ENCODE measurements at regions not wholly inside any gene's neighbourhood (a gene's known extent, or its start where the extent isn't known, plus 50 kb on each side); places are given as distances from the start of the nearest gene placed in this dataset.

DNA sequence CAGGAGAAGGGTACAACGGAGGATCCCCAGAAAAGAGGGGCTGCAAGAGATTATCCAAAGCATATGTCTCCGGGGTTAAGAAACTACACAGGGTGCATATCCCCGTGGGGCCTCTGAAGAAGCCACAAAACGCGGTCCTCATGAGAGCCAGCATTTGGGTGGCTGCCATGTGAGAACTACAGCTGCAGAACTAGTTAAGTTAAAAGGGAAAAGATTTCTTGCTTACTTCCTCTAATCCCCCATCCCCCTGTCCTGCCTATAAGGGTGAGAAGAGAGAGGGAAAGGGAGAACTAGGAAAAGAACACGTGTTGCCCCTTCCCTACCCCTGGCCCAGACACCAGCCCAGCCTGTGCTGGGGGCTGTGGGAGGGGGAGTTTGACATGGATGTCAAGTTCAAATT is 70.4 kb upstream of the PCSK6 start:
- Histone ChIP-seq H4K20me1 (ENCODE audit: insufficient read depth, low read length) (no peaks in the 10 kb centered on the region), H2AFZ (ENCODE audit: low read depth, low read length) (no peak overlapping the region), H3K79me2 (ENCODE audit: insufficient read depth, low read length) (no peaks in the 10 kb centered on the region), H3K4me2 (ENCODE audit: low read length) (no peak overlapping the region), H3K4me3 (ENCODE audit: insufficient read depth, low read depth, low read length) (no peak overlapping the region), H3K9me3 (ENCODE audit: insufficient read depth, low read depth, low read length) (no peaks in the 10 kb centered on the region), H3K9ac (ENCODE audit: low read length) (no peak overlapping the region), H3K36me3 (ENCODE audit: insufficient read depth, low read length) (no peaks in the 10 kb centered on the region), H3K4me1 (ENCODE audit: insufficient read depth, low read length) (no peaks in the 10 kb centered on the region), H3K27me3 (ENCODE audit: insufficient read depth, low read length) (peaks cover 8% of the 10 kb centered on the region), H3K27ac (ENCODE audit: low read depth, low read length) (no peak overlapping the region)
- FAIRE-seq = no peak
- Mint-ChIP-seq H3K4me3 (ENCODE audit: unreplicated experiment) (no peak overlapping the region), H3K9me3 (ENCODE audit: unreplicated experiment) (no peaks in the 10 kb centered on the region), H3K36me3 (ENCODE audit: low read depth, unreplicated experiment) (peaks cover 3% of the 10 kb centered on the region), H3K27me3 (ENCODE audit: low read depth, unreplicated experiment) (peaks cover 55% of the 10 kb centered on the region), H3K27ac (ENCODE audit: unreplicated experiment) (no peak overlapping the region), H3K4me1 (ENCODE audit: low read depth, unreplicated experiment) (no peaks in the 10 kb centered on the region)
- TF ChIP-seq, protein P1, sequence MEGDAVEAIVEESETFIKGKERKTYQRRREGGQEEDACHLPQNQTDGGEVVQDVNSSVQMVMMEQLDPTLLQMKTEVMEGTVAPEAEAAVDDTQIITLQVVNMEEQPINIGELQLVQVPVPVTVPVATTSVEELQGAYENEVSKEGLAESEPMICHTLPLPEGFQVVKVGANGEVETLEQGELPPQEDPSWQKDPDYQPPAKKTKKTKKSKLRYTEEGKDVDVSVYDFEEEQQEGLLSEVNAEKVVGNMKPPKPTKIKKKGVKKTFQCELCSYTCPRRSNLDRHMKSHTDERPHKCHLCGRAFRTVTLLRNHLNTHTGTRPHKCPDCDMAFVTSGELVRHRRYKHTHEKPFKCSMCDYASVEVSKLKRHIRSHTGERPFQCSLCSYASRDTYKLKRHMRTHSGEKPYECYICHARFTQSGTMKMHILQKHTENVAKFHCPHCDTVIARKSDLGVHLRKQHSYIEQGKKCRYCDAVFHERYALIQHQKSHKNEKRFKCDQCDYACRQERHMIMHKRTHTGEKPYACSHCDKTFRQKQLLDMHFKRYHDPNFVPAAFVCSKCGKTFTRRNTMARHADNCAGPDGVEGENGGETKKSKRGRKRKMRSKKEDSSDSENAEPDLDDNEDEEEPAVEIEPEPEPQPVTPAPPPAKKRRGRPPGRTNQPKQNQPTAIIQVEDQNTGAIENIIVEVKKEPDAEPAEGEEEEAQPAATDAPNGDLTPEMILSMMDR (IDR thresholded peaks at IDR 0.05; ENCODE audit: insufficient read depth, low read depth, low read length) = no peak
- no peak for TF ChIP-seq EZH2 (IDR thresholded peaks at IDR 0.05; ENCODE audit: insufficient read depth, low read length)
- no peak for DNase-seq (ENCODE audit: low read depth)

DNA sequence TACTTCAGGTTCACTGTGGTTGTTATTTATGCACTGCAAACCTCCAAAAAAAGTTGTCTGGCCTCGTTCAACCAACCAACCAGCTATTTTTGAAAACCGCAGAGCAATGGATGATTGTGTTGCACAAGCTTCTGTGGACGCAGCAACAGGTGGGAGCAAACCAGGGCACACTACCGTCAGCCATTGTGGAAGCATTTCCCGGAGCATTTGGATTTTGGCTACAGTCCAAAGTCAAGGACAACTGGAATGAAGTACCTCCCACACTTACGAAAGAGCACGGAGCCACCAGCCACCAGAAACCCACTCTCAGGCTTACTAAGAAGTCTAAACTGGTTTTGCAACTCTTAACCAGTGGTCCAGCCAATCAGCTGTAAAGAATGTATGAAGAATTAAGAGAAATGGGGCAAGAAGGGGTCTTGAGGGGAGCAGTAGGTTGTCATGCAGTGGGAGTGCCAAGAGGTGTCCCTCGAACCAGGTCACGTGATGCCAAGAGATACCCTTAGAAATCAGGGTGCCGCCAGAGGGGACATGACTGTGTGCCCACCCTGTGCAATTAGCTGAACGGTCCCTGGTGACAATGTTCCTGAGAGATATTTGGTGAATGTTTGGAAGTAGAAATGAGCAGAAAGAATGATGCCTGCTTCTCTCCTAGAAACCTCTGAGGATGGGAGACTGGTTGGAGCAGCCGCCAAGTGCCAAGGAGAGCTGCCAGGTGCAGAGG is 68.9 kb upstream of the PCSK6 start:
- H3K27me3 Mint-ChIP-seq (ENCODE audit: low read depth, unreplicated experiment) = peaks cover 48% of the 10 kb centered on the region
- H3K4me2 ChIP-seq (ENCODE audit: low read length) = no peak overlapping the region
- no peak for FAIRE-seq

More for the DNA sequence above, 68.9 kb upstream of the PCSK6 start:
- no peak overlapping the region for H3K27ac Mint-ChIP-seq (ENCODE audit: unreplicated experiment)
- Histone ChIP-seq H3K27me3 (ENCODE audit: insufficient read depth, low read length) (peaks cover 8% of the 10 kb centered on the region), H4K20me1 (ENCODE audit: insufficient read depth, low read length) (no peaks in the 10 kb centered on the region), H3K79me2 (ENCODE audit: insufficient read depth, low read length) (no peaks in the 10 kb centered on the region), H2AFZ (ENCODE audit: low read depth, low read length) (no peak overlapping the region), H3K27ac (ENCODE audit: low read depth, low read length) (no peak overlapping the region), H3K9me3 (ENCODE audit: insufficient read depth, low read depth, low read length) (no peaks in the 10 kb centered on the region), H3K4me1 (ENCODE audit: insufficient read depth, low read length) (peaks cover 9% of the 10 kb centered on the region), H3K9ac (ENCODE audit: low read length) (no peak overlapping the region), H3K4me3 (ENCODE audit: insufficient read depth, low read depth, low read length) (no peak overlapping the region), H3K36me3 (ENCODE audit: insufficient read depth, low read length) (no peaks in the 10 kb centered on the region)
- H3K4me1 Mint-ChIP-seq (ENCODE audit: low read depth, unreplicated experiment) = no peaks in the 10 kb centered on the region
- H3K36me3 Mint-ChIP-seq (ENCODE audit: low read depth, unreplicated experiment) = peaks cover 3% of the 10 kb centered on the region
- TF ChIP-seq, protein P1 (IDR thresholded peaks at IDR 0.05; ENCODE audit: insufficient read depth, low read depth, low read length) = no peak
- TF ChIP-seq EZH2 (IDR thresholded peaks at IDR 0.05; ENCODE audit: insufficient read depth, low read length) = no peak
- H3K4me3 Mint-ChIP-seq (ENCODE audit: unreplicated experiment) = no peak overlapping the region
- no peaks in the 10 kb centered on the region for H3K9me3 Mint-ChIP-seq (ENCODE audit: unreplicated experiment)
- DNase-seq (ENCODE audit: low read depth) = no peak

All from astrocyte (in vitro differentiated cells and primary cell).